HCT116 (cell line): ENCODE measurements at regions not wholly inside any gene's neighbourhood (a gene's known extent, or its start where the extent isn't known, plus 50 kb on each side); places are given as distances from the start of the nearest gene placed in this dataset.

Experiments
- ATAC-seq: fragments of 200-7000 bp; cut with Tn5 transposase; 2 replicates; pipeline ENCODE4 v1.9.1; 2020; ENCODE audit warnings: mild to moderate bottlenecking, moderate library complexity
- BruUV-seq: library from RNA; stranded (reverse); fragments of 400-500 nt; replicated peaks from 2 replicates; lab custom pipeline; 2021; lab: Mats Ljungman, UMichigan
- CTCF ChIA-PET: fragments of 300-600 bp; sonication (Branson Sonifier 250); formaldehyde crosslinking; loops from one replicate; lab custom pipeline; 2021; ENCODE audit warnings: antibody characterized with exemption; lab: Charles Lee
- POLR2A ChIA-PET: fragments of 300-600, 350-600 bp; sonication (Branson Sonifier 250); formaldehyde crosslinking; loops from one replicate; lab custom pipeline; 2021; ENCODE audit warnings: antibody characterized with exemption; lab: Charles Lee
- RAD21 ChIA-PET, 2 experiments: fragments of 300-600 bp; sonication (Branson Sonifier 250); formaldehyde crosslinking; loops; one replicate each; lab custom pipeline; 2023; ENCODE audit warnings: low total read pairs in 2 of 2; ENCODE audit not compliant: uncharacterized antibody in 2 of 2, unreplicated experiment in 2 of 2, low non-redundant PET in 1 of 2; lab: Charles Lee
- DNase-seq: peaks from one replicate; pipeline ENCODE4 v3.0.0-alpha.2; 2010; ENCODE audit warnings: low read depth, low spot score
- H2AFZ ChIP-seq: fragments of 200-600 bp; shearing (Covaris generic), sonication (generic); 2 replicates; pipeline ENCODE4 v1.6.1; 2017; ENCODE audit warnings: low read depth, mixed run types, mixed read lengths, antibody characterized with exemption, low read length; ENCODE audit not compliant: poor library complexity, severe bottlenecking
- H3K27ac ChIP-seq: 2 replicates; pipeline ENCODE4 v1.5.1; 2012; ENCODE audit warnings: low read depth, low read length
- H3K27me3 ChIP-seq: fragments of 200-600 bp; sonication (generic); 2 replicates; pipeline ENCODE4 v1.6.1; 2016; ENCODE audit warnings: mixed run types, low read length, mixed read lengths; ENCODE audit not compliant: insufficient read depth
- H3K36me3 ChIP-seq, 2 experiments: fragments of 200-500 bp in 1 of 2; fragments of 200-600 bp in 1 of 2; sonication (Bioruptor generic) in 1 of 2; sonication (generic) in 1 of 2; 2 replicates each; pipeline versions ENCODE4 v1.5.1 to v1.6.1; 2014 to 2016; ENCODE audit warnings: low read length in 2 of 2, inconsistent platforms in 1 of 2, mixed read lengths in 1 of 2, mixed run types in 1 of 2; ENCODE audit not compliant: insufficient read depth in 2 of 2, control insufficient read depth in 1 of 2
- H3K4me1 ChIP-seq, 2 experiments: fragments of 200-600 bp in 1 of 2; sonication (generic) in 1 of 2; 2 replicates each; pipeline versions ENCODE4 v1.5.1 to v1.6.1; 2012 to 2017; ENCODE audit warnings: low read length in 2 of 2, inconsistent platforms in 1 of 2, mild to moderate bottlenecking in 1 of 2, mixed read lengths in 1 of 2, mixed run types in 1 of 2, moderate library complexity in 1 of 2; ENCODE audit not compliant: insufficient read depth in 2 of 2, control insufficient read depth in 1 of 2
- H3K4me2 ChIP-seq: fragments of 200-600 bp; sonication (generic); 2 replicates; pipeline ENCODE4 v1.6.1; 2017; ENCODE audit warnings: mixed run types, low read length, mixed read lengths
- H3K4me3 ChIP-seq, 2 experiments: fragments of 200-600 bp in 1 of 2; sonication (generic) in 1 of 2; replicated peaks in 1 of 2; 2 replicates each; pipeline ENCODE4 v1.5.1; 2011 to 2016; ENCODE audit warnings: low read length in 2 of 2, control low read depth in 1 of 2, low read depth in 1 of 2, mild to moderate bottlenecking in 1 of 2, mixed read lengths in 1 of 2, mixed run types in 1 of 2
- H3K79me2 ChIP-seq: fragments of 200-600 bp; sonication (generic); 2 replicates; pipeline ENCODE4 v1.6.1; 2017; ENCODE audit warnings: mild to moderate bottlenecking, mixed run types, low read length, moderate library complexity, mixed read lengths; ENCODE audit not compliant: insufficient read depth
- H3K9ac ChIP-seq: fragments of 200-600 bp; sonication (generic); 2 replicates; pipeline ENCODE4 v1.6.1; 2016; ENCODE audit warnings: low read length, mixed read lengths
- H3K9me2 ChIP-seq: fragments of 200-600 bp; sonication (generic), shearing (Covaris generic); 2 replicates; pipeline ENCODE4 v1.6.1; 2017; ENCODE audit warnings: mixed run types, mild to moderate bottlenecking, moderate library complexity; ENCODE audit not compliant: insufficient read depth
- H3K9me3 ChIP-seq, 2 experiments: fragments of 200-500 bp in 1 of 2; fragments of 200-600 bp in 1 of 2; sonication (Bioruptor generic) in 1 of 2; sonication (generic) in 1 of 2; 2 replicates each; pipeline ENCODE4 v1.6.1; 2014 to 2017; ENCODE audit warnings: low read length in 2 of 2, mixed read lengths in 2 of 2, inconsistent platforms in 1 of 2, low read depth in 1 of 2, mild to moderate bottlenecking in 1 of 2, mixed run types in 1 of 2, moderate library complexity in 1 of 2; ENCODE audit not compliant: control insufficient read depth in 1 of 2, insufficient read depth in 1 of 2
- H4K20me1 ChIP-seq: fragments of 200-600 bp; sonication (generic), shearing (Covaris generic); 2 replicates; pipeline ENCODE4 v1.6.1; 2017; ENCODE audit warnings: mixed run types, mild to moderate bottlenecking, moderate library complexity; ENCODE audit not compliant: insufficient read depth
- CBX3 ChIP-seq: IDR thresholded peaks from 2 replicates; pipeline ENCODE4 v1.6.1; 2012; ENCODE audit warnings: low read depth
- CEBPB ChIP-seq: IDR thresholded peaks from 2 replicates; pipeline ENCODE4 v1.6.1; 2012; ENCODE audit warnings: low read depth
- EZH2 ChIP-seq: fragments of 200-600 bp; sonication (generic); IDR thresholded peaks from 2 replicates; pipeline ENCODE4 v1.6.1; 2017; ENCODE audit warnings: antibody characterized with exemption, mixed run types
- FOSL1 ChIP-seq: IDR thresholded peaks from 2 replicates; pipeline ENCODE4 v1.6.1; 2012; ENCODE audit warnings: low read depth
- POLR2A ChIP-seq: IDR thresholded peaks from 2 replicates; pipeline ENCODE4 v1.7.0; 2011; ENCODE audit warnings: borderline replicate concordance; ENCODE audit not compliant: insufficient read depth, insufficient read length; ENCODE audit errors: extremely low read depth
- RAD21 ChIP-seq: IDR thresholded peaks from 2 replicates; pipeline ENCODE4 v1.6.1; 2012; ENCODE audit warnings: low read depth, mild to moderate bottlenecking
- SP1 ChIP-seq: IDR thresholded peaks from 2 replicates; pipeline ENCODE4 v1.6.1; 2012; ENCODE audit warnings: low read depth
- SRF ChIP-seq: IDR thresholded peaks from 2 replicates; pipeline ENCODE4 v1.6.1; 2012; ENCODE audit warnings: low read depth
- TCF7L2 ChIP-seq: IDR thresholded peaks from 2 replicates; pipeline ENCODE4 v1.7.0; 2011; ENCODE audit warnings: borderline replicate concordance, inconsistent platforms; ENCODE audit not compliant: insufficient read depth, insufficient read length; ENCODE audit errors: extremely low read depth
- ZBTB33 ChIP-seq: IDR thresholded peaks from 2 replicates; pipeline ENCODE4 v1.6.1; 2011; ENCODE audit warnings: mild to moderate bottlenecking, low read length, moderate library complexity; ENCODE audit not compliant: insufficient replicate concordance; ENCODE audit errors: extremely low read depth
- intact Hi-C: fragments of 100-400 bp; cut with micrococcal nuclease; formaldehyde crosslinking; loops from 2 replicates; pipeline ENCODE4 v1.10.0; 2022

- CTCF ChIA-PET, result no interaction called here
Observed at GRCh38 chr5:127223256-127223974, 67.2 kb upstream of the MEGF10 start.

GRCh38 chr5:127227881-127228280 lies 62.7 kb upstream of the MEGF10 start:
- no peaks in the 10 kb centered on the region for H3K4me1 ChIP-seq
- intact Hi-C loops, result no loop called here
- TF ChIP-seq CBX3 (no peak), FOSL1 (no peak), SP1 (no peak), TCF7L2 (no peak), ZBTB33 (no peak), RAD21 (no peak)
- TF ChIP-seq, all 23 proteins: peak for 0
- Histone ChIP-seq H3K4me3 (no peak overlapping the region), H3K27me3 (no peaks in the 10 kb centered on the region), H3K9me2 (no peaks in the 10 kb centered on the region), H3K9me3 (no peaks in the 10 kb centered on the region), H4K20me1 (no peaks in the 10 kb centered on the region), H3K79me2 (no peaks in the 10 kb centered on the region), H3K27ac (no peak overlapping the region), H3K4me2 (no peak overlapping the region), H2AFZ (no peak overlapping the region), H3K9ac (no peak overlapping the region), H3K36me3 (no peaks in the 10 kb centered on the region)
- ChIA-PET RAD21 (no interaction called here), POLR2A (interaction anchor here (0.7 kb wide), 1 partner anchor 543 kb away, joined by 4 read pairs; no protein-coding TSS in a partner anchor), CTCF (no interaction called here)
- no TSS peak for BruUV-seq
- DNase-seq (no peak), ATAC-seq (no peak)

More at GRCh38 chr5:127223256-127223974, 67.2 kb upstream of the MEGF10 start:
- TF ChIP-seq SRF, result no peak
- TF ChIP-seq EZH2, result no peak
- TF ChIP-seq CEBPB, result no peak
- no peak for TF ChIP-seq POLR2A
- Histone ChIP-seq H3K79me2 (no peaks in the 10 kb centered on the region), H3K9me2 (no peaks in the 10 kb centered on the region), H3K27me3 (no peaks in the 10 kb centered on the region), H3K27ac (no peak overlapping the region), H3K9me3 (no peaks in the 10 kb centered on the region), H2AFZ (no peak overlapping the region), H3K4me1 (no peaks in the 10 kb centered on the region), H4K20me1 (no peaks in the 10 kb centered on the region), H3K4me3 (no peak overlapping the region), H3K9ac (no peak overlapping the region), H3K4me2 (no peak overlapping the region), H3K36me3 (no peaks in the 10 kb centered on the region)
- ChIA-PET RAD21 (no interaction called here), POLR2A (no interaction called here)
- ATAC-seq (no peak), DNase-seq (no peak)
- intact Hi-C loops, result no loop called here
- BruUV-seq, result no TSS peak
